Tibial nerve (tissue), 3 donors: ENCODE measurements at regions not wholly inside any gene's neighbourhood (a gene's known extent, or its start where the extent isn't known, plus 50 kb on each side); places are given as distances from the start of the nearest gene placed in this dataset.

ENCODE experiments used
- POLR2A ChIP-seq, 2 donors: fragments of 450-650 bp; IDR thresholded peaks; one replicate each; pipeline ENCODE4 v1.6.1; 2017; ENCODE audit warnings: antibody characterized with exemption in 2 of 2, mild to moderate bottlenecking in 2 of 2, moderate library complexity in 2 of 2
- TF ChIP-seq, protein P1 (sequence below), 5 experiments: fragments of 200-600 bp in 3 of 5; fragments of 450-650 bp in 2 of 5; sonication (generic) in 3 of 5; IDR thresholded peaks; one replicate each; pipeline ENCODE4 v1.5.1; 2016 to 2019; ENCODE audit warnings: antibody characterized with exemption in 5 of 5, mild to moderate bottlenecking in 3 of 5, moderate library complexity in 2 of 5

DNA sequence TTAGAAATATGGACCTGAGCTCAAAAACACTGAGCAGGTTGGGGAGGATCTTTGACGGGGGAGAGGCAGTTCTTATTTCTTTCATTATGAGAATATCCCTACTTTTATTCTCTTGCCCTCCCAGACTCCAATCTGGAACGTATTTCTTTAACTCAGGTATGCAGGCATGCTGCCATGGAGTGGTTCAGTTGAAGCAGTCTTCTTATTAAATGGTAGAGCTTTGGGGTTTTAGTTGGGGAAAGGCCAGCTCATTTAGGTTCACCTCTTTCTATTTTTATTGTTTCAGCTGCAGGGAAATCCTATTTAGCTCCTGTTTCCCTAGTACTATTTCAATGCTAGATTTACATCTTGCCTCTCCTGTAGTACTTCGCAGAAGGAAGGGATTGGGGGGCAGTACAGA is 198.9 kb downstream of the TTLL7 start:
- TF ChIP-seq, protein P1, sequence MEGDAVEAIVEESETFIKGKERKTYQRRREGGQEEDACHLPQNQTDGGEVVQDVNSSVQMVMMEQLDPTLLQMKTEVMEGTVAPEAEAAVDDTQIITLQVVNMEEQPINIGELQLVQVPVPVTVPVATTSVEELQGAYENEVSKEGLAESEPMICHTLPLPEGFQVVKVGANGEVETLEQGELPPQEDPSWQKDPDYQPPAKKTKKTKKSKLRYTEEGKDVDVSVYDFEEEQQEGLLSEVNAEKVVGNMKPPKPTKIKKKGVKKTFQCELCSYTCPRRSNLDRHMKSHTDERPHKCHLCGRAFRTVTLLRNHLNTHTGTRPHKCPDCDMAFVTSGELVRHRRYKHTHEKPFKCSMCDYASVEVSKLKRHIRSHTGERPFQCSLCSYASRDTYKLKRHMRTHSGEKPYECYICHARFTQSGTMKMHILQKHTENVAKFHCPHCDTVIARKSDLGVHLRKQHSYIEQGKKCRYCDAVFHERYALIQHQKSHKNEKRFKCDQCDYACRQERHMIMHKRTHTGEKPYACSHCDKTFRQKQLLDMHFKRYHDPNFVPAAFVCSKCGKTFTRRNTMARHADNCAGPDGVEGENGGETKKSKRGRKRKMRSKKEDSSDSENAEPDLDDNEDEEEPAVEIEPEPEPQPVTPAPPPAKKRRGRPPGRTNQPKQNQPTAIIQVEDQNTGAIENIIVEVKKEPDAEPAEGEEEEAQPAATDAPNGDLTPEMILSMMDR (IDR thresholded peaks at IDR 0.05): no peak
- TF ChIP-seq POLR2A (IDR thresholded peaks at IDR 0.05): no peak
